Endothelial cell (in vitro differentiated cells): ENCODE measurements at regions not wholly inside any gene's neighbourhood (a gene's known extent, or its start where the extent isn't known, plus 50 kb on each side); places are given as distances from the start of the nearest gene placed in this dataset.

Experiments
- DNase-seq: peaks from one replicate; pipeline ENCODE4 v3.0.0; 2021; ENCODE audit warnings: low spot score
- H3K27ac Mint-ChIP-seq: one replicate; pipeline ENCODE4 v1.8.0; 2021; ENCODE audit warnings: mixed read lengths, inconsistent platforms; ENCODE audit not compliant: unreplicated experiment
- H3K27me3 Mint-ChIP-seq: one replicate; pipeline ENCODE4 v1.8.0; 2021; ENCODE audit warnings: mild to moderate bottlenecking, moderate library complexity, mixed read lengths, inconsistent platforms; ENCODE audit not compliant: unreplicated experiment
- H3K36me3 Mint-ChIP-seq: one replicate; pipeline ENCODE4 v1.8.0; 2021; ENCODE audit warnings: mild to moderate bottlenecking, low read depth, mixed read lengths, inconsistent platforms; ENCODE audit not compliant: unreplicated experiment
- H3K4me1 Mint-ChIP-seq: one replicate; pipeline ENCODE4 v1.8.0; 2021; ENCODE audit warnings: mild to moderate bottlenecking, mixed read lengths, inconsistent platforms; ENCODE audit not compliant: unreplicated experiment
- H3K4me3 Mint-ChIP-seq: one replicate; pipeline ENCODE4 v1.8.0; 2021; ENCODE audit warnings: mild to moderate bottlenecking, mixed read lengths, inconsistent platforms; ENCODE audit not compliant: unreplicated experiment
- H3K9me3 Mint-ChIP-seq: one replicate; pipeline ENCODE4 v1.8.0; 2021; ENCODE audit warnings: mixed read lengths, inconsistent platforms; ENCODE audit not compliant: unreplicated experiment
- TF ChIP-seq, protein P1 (sequence below): fragments of 200-600 bp; sonication (generic); IDR thresholded peaks from one replicate; pipeline ENCODE4 v1.5.0; 2021; ENCODE audit warnings: antibody characterized with exemption; ENCODE audit not compliant: unreplicated experiment

- no peak for DNase-seq
- TF ChIP-seq, protein P1, sequence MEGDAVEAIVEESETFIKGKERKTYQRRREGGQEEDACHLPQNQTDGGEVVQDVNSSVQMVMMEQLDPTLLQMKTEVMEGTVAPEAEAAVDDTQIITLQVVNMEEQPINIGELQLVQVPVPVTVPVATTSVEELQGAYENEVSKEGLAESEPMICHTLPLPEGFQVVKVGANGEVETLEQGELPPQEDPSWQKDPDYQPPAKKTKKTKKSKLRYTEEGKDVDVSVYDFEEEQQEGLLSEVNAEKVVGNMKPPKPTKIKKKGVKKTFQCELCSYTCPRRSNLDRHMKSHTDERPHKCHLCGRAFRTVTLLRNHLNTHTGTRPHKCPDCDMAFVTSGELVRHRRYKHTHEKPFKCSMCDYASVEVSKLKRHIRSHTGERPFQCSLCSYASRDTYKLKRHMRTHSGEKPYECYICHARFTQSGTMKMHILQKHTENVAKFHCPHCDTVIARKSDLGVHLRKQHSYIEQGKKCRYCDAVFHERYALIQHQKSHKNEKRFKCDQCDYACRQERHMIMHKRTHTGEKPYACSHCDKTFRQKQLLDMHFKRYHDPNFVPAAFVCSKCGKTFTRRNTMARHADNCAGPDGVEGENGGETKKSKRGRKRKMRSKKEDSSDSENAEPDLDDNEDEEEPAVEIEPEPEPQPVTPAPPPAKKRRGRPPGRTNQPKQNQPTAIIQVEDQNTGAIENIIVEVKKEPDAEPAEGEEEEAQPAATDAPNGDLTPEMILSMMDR = no peak
Measured at GRCh38 chr7:92987095-92987494, 130.7 kb downstream of the SAMD9 start.

GRCh38 chr7:92982928-92983327, 134.9 kb downstream of the SAMD9 start:
- TF ChIP-seq, protein P1 = no peak
- H3K4me3 Mint-ChIP-seq = no peak overlapping the region
- no peaks in the 10 kb centered on the region for H3K4me1 Mint-ChIP-seq
- DNase-seq = no peak
- H3K36me3 Mint-ChIP-seq = no peaks in the 10 kb centered on the region
- no peaks in the 10 kb centered on the region for H3K27me3 Mint-ChIP-seq
- no peaks in the 10 kb centered on the region for H3K9me3 Mint-ChIP-seq
- no peak overlapping the region for H3K27ac Mint-ChIP-seq

More at GRCh38 chr7:92987095-92987494, 130.7 kb downstream of the SAMD9 start:
- Mint-ChIP-seq H3K9me3 (no peaks in the 10 kb centered on the region), H3K4me3 (no peak overlapping the region), H3K4me1 (no peaks in the 10 kb centered on the region), H3K36me3 (no peaks in the 10 kb centered on the region), H3K27ac (no peak overlapping the region), H3K27me3 (no peaks in the 10 kb centered on the region)

DNA sequence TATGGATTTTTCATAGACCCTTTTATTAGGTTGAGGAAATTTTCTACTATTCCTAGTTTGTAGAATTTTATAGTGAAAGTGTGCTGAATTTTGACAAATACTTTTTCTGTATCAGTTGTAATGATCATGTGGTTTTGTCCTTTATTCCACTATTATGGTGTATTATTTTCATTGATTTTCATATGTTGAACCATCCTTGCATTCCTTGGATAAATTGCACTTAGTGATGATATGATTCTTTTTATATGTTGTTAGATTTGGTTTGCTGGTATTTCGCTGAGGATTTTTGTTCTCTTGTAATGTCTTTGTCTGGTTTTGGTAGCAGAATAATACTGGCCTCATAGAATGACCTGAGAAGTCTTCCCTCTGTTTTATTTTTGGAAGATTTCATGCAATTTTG, 140.6 kb upstream of the CDK6 start:
- H3K4me1 Mint-ChIP-seq = no peaks in the 10 kb centered on the region
- H3K27me3 Mint-ChIP-seq = no peaks in the 10 kb centered on the region
- no peak overlapping the region for H3K27ac Mint-ChIP-seq
- no peak overlapping the region for H3K4me3 Mint-ChIP-seq
- DNase-seq = no peak
- TF ChIP-seq, protein P1 = no peak
- peaks cover 6% of the 10 kb centered on the region for H3K9me3 Mint-ChIP-seq
- no peaks in the 10 kb centered on the region for H3K36me3 Mint-ChIP-seq

- Mint-ChIP-seq H3K36me3 (no peaks in the 10 kb centered on the region), H3K4me3 (no peak overlapping the region), H3K4me1 (no peaks in the 10 kb centered on the region), H3K27me3 (peaks cover 2% of the 10 kb centered on the region), H3K9me3 (peaks cover 6% of the 10 kb centered on the region), H3K27ac (no peak overlapping the region)
- no peak for DNase-seq
- TF ChIP-seq, protein P1 = no peak
Measured at GRCh38 chr7:92973974-92974373, 137.6 kb upstream of the CDK6 start.

DNA sequence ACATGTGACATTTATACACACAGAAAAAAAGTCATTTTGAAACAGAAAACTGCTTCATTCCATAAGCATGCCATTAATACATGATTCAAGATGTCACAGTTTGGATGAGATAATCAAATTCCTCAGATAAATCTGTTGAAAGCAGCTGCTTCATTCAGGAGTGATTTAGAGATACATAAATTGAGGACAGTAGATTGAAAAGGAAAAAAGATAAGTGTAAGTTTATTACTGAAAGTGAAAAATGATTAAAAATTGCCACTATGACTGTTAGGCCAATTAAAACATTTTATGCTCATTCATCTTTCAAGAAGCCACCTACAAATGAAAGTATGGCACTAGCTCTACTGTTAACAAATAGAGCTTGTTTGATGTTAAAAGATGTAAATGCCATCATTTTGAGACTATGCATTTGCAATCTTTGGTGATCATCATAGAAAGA, 136.9 kb upstream of the CDK6 start:
- TF ChIP-seq, protein P1 = no peak
- Mint-ChIP-seq H3K27ac (no peak overlapping the region), H3K4me1 (no peaks in the 10 kb centered on the region), H3K27me3 (peaks cover 2% of the 10 kb centered on the region), H3K36me3 (no peaks in the 10 kb centered on the region), H3K9me3 (peaks cover 6% of the 10 kb centered on the region), H3K4me3 (no peak overlapping the region)
- DNase-seq = no peak
